ENCODE measurements at regions not wholly inside any gene's neighbourhood (a gene's known extent, or its start where the extent isn't known, plus 50 kb on each side); places are given as distances from the start of the nearest gene placed in this dataset.

- H3K4me3 ChIP-seq (ENCODE audit: low read depth, low read length): no peak overlapping the region
- no peak for DNase-seq (ENCODE audit: low read depth)
- TF ChIP-seq, protein P1, sequence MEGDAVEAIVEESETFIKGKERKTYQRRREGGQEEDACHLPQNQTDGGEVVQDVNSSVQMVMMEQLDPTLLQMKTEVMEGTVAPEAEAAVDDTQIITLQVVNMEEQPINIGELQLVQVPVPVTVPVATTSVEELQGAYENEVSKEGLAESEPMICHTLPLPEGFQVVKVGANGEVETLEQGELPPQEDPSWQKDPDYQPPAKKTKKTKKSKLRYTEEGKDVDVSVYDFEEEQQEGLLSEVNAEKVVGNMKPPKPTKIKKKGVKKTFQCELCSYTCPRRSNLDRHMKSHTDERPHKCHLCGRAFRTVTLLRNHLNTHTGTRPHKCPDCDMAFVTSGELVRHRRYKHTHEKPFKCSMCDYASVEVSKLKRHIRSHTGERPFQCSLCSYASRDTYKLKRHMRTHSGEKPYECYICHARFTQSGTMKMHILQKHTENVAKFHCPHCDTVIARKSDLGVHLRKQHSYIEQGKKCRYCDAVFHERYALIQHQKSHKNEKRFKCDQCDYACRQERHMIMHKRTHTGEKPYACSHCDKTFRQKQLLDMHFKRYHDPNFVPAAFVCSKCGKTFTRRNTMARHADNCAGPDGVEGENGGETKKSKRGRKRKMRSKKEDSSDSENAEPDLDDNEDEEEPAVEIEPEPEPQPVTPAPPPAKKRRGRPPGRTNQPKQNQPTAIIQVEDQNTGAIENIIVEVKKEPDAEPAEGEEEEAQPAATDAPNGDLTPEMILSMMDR (IDR thresholded peaks at IDR 0.05; ENCODE audit: insufficient read depth, low read depth, low read length, missing control alignments): no peak
Observed at GRCh38 chr6:137269347-137269746, 50.2 kb upstream of the IFNGR1 start.

All from GM12865 (cell line).